GM12892 (cell line): ENCODE measurements at regions not wholly inside any gene's neighbourhood (a gene's known extent, or its start where the extent isn't known, plus 50 kb on each side); places are given as distances from the start of the nearest gene placed in this dataset.

Experiments
- DNase-seq: peaks from one replicate; pipeline ENCODE4 v3.0.0; 2011; ENCODE audit not compliant: insufficient read length
- FAIRE-seq: peaks from 2 replicates; lab custom pipeline; 2011; peaks lifted over from hg19 to GRCh38; lab: Jason Lieb, UNC
- POLR2A ChIP-seq: IDR thresholded peaks from 2 replicates; pipeline ENCODE4 v1.6.1; 2011; ENCODE audit warnings: low read depth, low read length, control low read depth
- POLR2AphosphoS5 ChIP-seq: IDR thresholded peaks from 2 replicates; pipeline ENCODE4 v1.6.1; 2011; ENCODE audit warnings: low read depth, low read length, control low read depth
- TAF1 ChIP-seq: IDR thresholded peaks from 2 replicates; pipeline ENCODE4 v1.6.1; 2011; ENCODE audit warnings: low read depth, mild to moderate bottlenecking, control low read depth, low read length, borderline replicate concordance

DNA sequence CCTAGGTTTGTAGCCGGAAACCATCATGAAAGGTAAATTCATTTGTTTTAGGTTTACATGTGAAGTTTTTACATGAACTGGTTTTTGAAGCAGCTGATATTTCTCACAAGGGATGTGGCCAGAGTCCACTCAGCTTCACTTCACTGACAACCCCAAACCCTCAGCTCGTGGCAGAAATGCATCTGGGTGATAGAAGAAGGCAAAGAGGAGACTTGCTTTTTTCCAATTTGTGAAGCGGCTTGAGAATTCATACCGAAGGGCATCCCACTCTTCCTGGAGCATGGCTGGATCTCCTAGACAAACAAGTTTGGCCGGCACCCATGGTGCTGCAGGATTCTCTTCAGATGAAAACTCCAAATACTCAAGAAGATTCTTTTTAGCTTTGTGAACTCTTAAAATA is 392.8 kb upstream of the CNR1 start:
- TF ChIP-seq POLR2AphosphoS5 (no peak), TAF1 (no peak), POLR2A (no peak)
- no peak for FAIRE-seq

GRCh38 chr6:88556663-88557062 is 390.5 kb upstream of the CNR1 start:
- DNase-seq: no peak
- no peak for TF ChIP-seq POLR2A
- no peak for TF ChIP-seq TAF1
- no peak for FAIRE-seq

More for the DNA sequence above, 392.8 kb upstream of the CNR1 start:
- no peak for DNase-seq

DNA sequence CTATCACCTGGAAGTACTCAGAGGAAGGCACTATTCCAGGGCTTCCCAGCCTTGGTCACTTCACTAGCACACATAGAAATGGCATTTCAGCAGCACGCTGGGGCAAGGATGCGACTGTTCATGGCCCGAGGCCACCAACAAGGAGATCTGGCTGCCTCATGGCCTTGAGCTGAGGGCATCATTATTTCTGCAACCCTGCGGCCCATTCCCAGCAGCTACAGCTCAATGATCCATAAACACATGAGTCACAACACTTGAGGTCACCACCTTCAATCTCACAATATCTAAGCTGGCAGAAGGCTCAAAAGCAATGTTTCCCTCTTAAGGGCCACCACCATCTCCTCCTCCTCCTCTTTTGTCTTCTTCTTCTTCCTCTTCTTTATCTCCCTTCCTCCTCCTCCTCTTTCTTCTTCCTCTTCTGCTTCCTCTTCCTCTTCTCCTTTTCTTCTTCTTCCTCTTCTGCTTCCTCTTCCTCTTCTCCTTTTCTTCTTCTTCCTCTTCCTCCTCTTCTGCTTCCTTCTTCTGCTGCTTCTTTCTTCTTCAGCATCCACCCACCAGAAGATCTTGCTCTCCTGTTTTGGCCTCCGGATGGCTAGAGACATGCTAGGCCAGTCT is 382.9 kb upstream of the CNR1 start:
- DNase-seq: no peak
- no peak for TF ChIP-seq POLR2AphosphoS5
- TF ChIP-seq TAF1: no peak
- no peak for TF ChIP-seq POLR2A
- no peak for FAIRE-seq

DNA sequence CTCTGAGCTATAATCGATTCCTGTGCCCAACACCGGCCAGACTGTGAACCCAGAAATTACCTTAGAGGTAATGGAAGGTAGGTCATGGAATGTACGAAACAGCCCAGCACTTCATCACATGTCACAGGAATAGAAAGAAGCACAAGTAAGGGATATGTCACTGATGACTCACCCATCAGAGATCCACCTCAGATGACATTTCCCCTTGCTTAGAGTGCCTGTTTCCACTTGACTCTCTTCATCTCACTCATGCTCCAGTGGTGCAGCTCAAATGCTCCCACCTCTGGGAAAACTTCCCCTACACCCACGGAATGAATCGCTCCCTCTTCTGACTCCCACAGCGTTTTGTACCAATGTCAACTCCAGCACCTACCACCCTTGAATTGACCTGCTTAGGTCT is 381.6 kb upstream of the CNR1 start:
- no peak for TF ChIP-seq POLR2AphosphoS5
- no peak for FAIRE-seq
- DNase-seq: no peak

- DNase-seq: no peak
- TF ChIP-seq TAF1: no peak
- no peak for FAIRE-seq
These were observed 379.8 kb upstream of the CNR1 start for GRCh38 chr6:88545991-88546390.

GRCh38 chr6:88544986-88545612 is 379.0 kb upstream of the CNR1 start:
- no peak for FAIRE-seq
- TF ChIP-seq TAF1 (no peak), POLR2A (no peak), POLR2AphosphoS5 (no peak)

DNA sequence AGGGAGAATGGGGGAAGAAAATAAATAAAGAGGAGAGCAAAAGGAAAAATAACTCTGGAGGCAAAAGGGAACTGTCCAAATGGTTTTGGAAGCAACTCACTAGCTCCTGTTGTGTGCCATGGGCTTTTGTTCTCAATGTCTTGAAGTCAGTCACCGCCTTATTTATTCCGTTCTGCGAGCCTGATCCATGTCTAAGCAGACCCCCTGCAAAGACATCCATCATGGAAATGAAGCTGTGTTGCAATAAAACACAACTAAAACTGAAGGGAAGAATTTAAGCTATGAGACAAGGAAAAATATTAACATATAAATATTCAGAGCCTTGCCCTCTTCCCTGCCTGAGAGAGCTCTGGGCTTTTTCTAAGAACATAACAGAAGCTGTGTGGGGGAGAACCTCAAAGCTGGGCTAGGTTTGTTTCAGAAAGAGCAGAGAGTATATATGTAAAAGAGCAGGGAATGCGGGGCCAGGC is 373.2 kb upstream of the CNR1 start:
- TF ChIP-seq POLR2A (no peak), TAF1 (no peak), POLR2AphosphoS5 (no peak)
- FAIRE-seq: no peak
- DNase-seq: no peak

More at GRCh38 chr6:88544986-88545612, 379.0 kb upstream of the CNR1 start:
- DNase-seq: no peak

DNA sequence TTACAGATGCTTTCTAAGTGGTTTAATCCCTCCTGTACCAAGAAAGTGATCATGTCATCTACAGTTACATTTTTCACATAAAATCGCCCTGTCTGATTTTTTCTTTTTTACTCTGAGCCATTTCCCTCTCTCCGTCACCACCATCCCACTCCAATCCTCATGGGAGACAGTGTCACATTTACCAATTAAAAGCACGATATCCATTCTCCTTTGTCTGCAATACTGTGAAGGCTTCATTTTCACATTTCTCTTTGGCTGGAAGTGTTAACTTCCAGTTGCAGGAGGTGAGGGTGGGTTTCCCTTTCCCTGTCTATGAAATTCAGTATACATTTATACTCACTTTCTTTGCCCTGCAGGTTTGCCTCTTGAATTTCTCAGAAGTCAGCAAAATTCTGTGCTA is 372.7 kb upstream of the CNR1 start:
- no peak for TF ChIP-seq POLR2A
- no peak for TF ChIP-seq POLR2AphosphoS5
- no peak for TF ChIP-seq TAF1
- FAIRE-seq (no peak), DNase-seq (no peak)

DNA sequence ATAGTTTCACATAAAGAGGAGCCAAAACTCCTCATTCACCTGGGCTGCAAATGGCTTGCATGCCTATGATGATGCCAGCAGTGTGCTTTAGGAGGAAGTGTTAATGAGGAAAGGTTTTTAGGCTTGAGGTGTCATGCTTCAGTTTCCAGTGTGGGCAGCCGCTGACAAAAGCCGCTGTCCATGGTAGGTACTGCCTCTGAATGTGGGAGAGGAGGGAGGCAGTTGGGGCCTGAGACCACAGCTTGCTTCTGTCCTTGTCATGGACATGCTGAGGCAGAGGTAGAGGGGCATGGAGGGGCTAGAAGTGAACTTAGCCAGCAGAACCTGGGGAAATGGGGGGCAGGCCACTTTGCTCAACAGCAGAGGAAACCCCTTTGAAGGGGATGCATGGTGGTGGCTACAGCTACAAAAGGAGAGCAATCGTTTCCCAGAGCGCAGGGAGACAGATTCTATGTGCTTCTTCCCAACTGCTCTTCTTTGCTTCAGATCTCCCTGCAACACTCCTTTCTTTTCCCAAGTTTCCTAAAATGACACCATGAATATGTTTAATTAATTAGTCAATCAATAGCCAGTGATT is 372.1 kb upstream of the CNR1 start:
- FAIRE-seq (peak; percentile 33), DNase-seq (no peak)
- TF ChIP-seq POLR2AphosphoS5 (no peak), POLR2A (no peak)

GRCh38 chr6:88536071-88536625 is 370.0 kb upstream of the CNR1 start:
- FAIRE-seq: no peak
- DNase-seq: no peak
- TF ChIP-seq POLR2A: no peak
- no peak for TF ChIP-seq TAF1
- TF ChIP-seq POLR2AphosphoS5: no peak

GRCh38 chr6:88535306-88535705 is 369.2 kb upstream of the CNR1 start:
- no peak for FAIRE-seq
- no peak for TF ChIP-seq POLR2A
- TF ChIP-seq POLR2AphosphoS5: no peak
- TF ChIP-seq TAF1: no peak
- no peak for DNase-seq
